ENCODE measurements at regions not wholly inside any gene's neighbourhood (a gene's known extent, or its start where the extent isn't known, plus 50 kb on each side); places are given as distances from the start of the nearest gene placed in this dataset.
"Not testable (repeated sequence)": the region's sequence is repeated elsewhere in the genome, so short reads cannot be mapped to it uniquely, and the experiment has no call there.

DNA sequence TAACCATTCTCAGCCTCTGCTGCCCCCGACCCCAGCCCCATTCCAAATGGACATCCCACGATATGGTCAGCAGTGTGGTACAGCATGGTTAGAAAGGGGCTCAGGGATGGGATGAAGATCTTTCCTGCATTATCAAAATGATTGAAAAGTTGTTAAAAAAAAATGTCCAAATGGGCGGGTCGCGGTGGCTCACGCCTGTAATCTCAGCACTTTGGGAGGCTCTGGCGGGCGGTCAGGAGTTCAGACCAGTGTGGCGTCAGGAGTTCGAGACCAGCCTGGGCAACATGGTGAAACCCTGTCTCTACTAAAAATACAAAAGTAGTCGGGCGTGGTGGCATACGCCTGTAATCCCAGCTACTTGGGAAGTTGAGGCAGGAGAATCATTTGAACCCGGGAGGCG lies 54.3 kb upstream of the ZNF254 start:
- WGBS, 4 donors: 80 to 81% (median 81%) methylated on average over 15 of the region's 15 CpGs
- intact Hi-C loops (cut with DNase I): loop anchor here in 4 of 10 donors (1.0 to 10.0 kb wide), 6 partner anchors 52 to 638 kb away; partner anchors contain the start of genes ZNF254 (in 3 of the 4), ZNF675 (in 1 of the 4), ZNF726 (in 1 of the 4) and ZNF91 (in 1 of the 4)
- Histone ChIP-seq H3K27ac (peak overlapping the region in 11 of 12 donors; percentile 47 to 95 (median 92)), H3K9me3 (no peaks in the 10 kb centered on the region), H3K4me3 (peak overlapping the region in 11 of 12 donors; percentile 64 to 96 (median 87)), H3K27me3 (no peaks in the 10 kb centered on the region), H3K4me1 (peaks cover 0 to 33% (median 18%) of the 10 kb centered on the region in 12 donors), H3K36me3 (peaks cover 0 to 20% (median 9%) of the 10 kb centered on the region in 9 donors)
- no peak for DNase-seq
- TF ChIP-seq POLR2A (IDR thresholded peaks at IDR 0.05): no peak
- no peak for ATAC-seq

DNA sequence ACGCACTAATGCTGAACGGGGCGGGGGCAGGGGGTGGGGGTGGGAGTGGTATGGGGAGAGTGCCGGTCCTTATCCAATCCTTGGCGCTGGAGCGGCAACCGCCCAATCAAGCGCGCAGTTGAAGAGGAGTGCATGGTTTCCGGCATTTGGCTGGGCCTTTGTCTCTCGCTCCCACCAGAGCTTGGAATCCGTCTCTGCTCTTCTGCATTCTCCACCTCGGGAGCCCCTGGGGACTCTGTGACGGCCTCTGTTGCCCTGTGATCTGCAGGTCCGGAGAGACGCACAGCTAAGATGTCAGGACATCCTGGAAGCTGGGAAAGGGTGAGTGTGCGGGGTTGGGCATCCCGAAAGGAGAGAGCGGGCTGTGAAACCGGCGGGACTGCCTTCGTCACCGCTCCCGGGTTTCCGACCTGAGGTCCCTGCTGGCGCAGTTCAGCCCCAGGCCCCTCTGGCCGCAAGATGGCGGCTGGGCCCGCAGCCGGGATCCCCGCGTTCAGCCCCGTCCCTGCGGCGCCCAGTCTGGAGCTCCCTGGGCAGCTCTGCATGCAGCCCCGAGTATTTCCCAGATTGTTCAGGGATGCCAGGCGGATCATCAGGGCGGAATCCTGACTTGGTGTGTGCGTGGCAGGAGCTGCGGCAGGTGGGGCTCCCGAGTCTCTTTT lies 53.6 kb upstream of the ZNF254 start:
- Histone ChIP-seq H3K27me3 (no peaks in the 10 kb centered on the region), H3K4me3 (peak overlapping the region; percentile 64 to 96 (median 86)), H3K36me3 (peaks cover 0 to 28% (median 11%) of the 10 kb centered on the region in 9 donors), H3K9me3 (no peaks in the 10 kb centered on the region), H3K27ac (peak overlapping the region; percentile 62 to 95 (median 92)), H3K4me1 (peaks cover 0 to 33% (median 18%) of the 10 kb centered on the region in 12 donors)
- DNase-seq (peak; percentile 88 to 94 (median 93)), ATAC-seq (peak; percentile 98 to 99 (median 99))
- 0% methylated on average over 24 to 41 of the region's 41 CpGs for WGBS, 4 donors
- peak in 1 of 2 donors; percentile 64 for TF ChIP-seq POLR2A (IDR thresholded peaks at IDR 0.05)
- TF ChIP-seq, protein P1, sequence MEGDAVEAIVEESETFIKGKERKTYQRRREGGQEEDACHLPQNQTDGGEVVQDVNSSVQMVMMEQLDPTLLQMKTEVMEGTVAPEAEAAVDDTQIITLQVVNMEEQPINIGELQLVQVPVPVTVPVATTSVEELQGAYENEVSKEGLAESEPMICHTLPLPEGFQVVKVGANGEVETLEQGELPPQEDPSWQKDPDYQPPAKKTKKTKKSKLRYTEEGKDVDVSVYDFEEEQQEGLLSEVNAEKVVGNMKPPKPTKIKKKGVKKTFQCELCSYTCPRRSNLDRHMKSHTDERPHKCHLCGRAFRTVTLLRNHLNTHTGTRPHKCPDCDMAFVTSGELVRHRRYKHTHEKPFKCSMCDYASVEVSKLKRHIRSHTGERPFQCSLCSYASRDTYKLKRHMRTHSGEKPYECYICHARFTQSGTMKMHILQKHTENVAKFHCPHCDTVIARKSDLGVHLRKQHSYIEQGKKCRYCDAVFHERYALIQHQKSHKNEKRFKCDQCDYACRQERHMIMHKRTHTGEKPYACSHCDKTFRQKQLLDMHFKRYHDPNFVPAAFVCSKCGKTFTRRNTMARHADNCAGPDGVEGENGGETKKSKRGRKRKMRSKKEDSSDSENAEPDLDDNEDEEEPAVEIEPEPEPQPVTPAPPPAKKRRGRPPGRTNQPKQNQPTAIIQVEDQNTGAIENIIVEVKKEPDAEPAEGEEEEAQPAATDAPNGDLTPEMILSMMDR (IDR thresholded peaks at IDR 0.05): peak in 4 of 12 donors; percentile 5 to 29 (median 18)
- intact Hi-C loops (cut with DNase I): loop anchor here in 4 of 10 donors (1.0 to 10.0 kb wide), 6 partner anchors 51 to 639 kb away; partner anchors contain the start of genes ZNF254 (in 3 of the 4), ZNF675 (in 1 of the 4), ZNF726 (in 1 of the 4) and ZNF91 (in 1 of the 4)

DNA sequence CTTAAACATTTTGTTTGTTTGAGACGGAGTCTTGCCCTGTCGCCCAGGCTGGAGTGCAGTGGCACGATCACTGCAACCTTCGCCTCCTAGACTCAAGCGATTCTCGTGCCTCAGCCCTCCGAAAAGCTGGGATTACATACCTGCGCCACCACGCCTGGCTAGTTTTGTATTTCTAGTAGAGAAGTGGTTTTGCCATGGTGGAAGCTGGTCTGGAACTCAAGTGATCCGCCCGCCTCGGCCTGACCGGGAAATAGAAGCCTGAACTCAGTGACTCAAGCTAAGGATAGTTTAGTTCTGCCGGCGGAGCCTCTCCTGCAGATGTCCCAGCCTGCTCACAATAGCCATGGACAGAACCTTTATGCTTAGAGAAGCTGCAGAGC lies 53.0 kb upstream of the ZNF254 start:
- ATAC-seq: peak; percentile 28 to 75 (median 58)

DNA sequence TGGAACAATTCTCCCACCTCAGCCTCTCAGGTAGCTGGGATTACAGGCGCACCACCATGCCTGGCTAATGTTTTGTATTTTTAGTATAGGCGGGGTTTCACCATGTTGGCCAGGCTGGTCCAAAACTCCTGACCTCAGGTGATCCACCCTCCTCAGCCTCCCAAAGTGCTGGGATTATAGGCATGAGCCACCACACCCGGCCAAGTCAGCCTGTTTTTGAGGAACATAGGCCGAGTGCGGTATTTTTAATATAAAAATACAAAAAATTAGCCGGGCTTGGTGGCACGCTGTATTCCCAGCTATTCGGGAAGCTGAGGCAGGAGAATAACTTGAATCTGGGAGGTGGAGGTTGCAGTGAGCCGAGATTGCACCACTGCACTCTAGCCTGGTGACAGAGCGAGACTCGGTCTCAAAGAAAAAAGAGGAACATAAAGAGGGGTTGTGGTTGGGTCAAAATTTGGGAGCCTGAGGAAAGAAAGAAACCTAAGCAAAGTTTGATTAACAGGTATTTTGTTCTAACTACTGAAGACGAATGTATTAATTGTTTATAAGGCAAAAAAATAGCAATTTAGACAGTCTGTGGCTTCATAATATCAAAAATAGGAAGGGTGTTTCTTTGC lies 51.6 kb upstream of the ZNF254 start:
- Histone ChIP-seq H3K4me3 (peak overlapping the region in 7 of 12 donors; percentile 72 to 96 (median 87)), H3K27ac (peak overlapping the region in 1 of 12 donors; percentile 93), H3K36me3 (peaks cover 0 to 37% (median 12%) of the 10 kb centered on the region in 9 donors), H3K4me1 (peaks cover 0 to 38% (median 18%) of the 10 kb centered on the region in 12 donors)
- ATAC-seq, H3K27me3 ChIP-seq, DNase-seq, H3K9me3 ChIP-seq: not testable (repeated sequence)
- intact Hi-C loops (cut with DNase I): loop anchor here in 3 of 10 donors (5.0 to 10.0 kb wide), 5 partner anchors 49 to 641 kb away; partner anchors contain the start of genes ZNF254 (in 1 of the 3), ZNF675 (in 1 of the 3), ZNF726 (in 1 of the 3) and ZNF91 (in 1 of the 3)
- WGBS, 4 donors: 85 to 90% (median 87%) methylated on average over 12 of the region's 12 CpGs

More for the DNA sequence above, 53.0 kb upstream of the ZNF254 start:
- H3K27me3 ChIP-seq: no peaks in the 10 kb centered on the region
- peaks cover 0 to 33% (median 18%) of the 10 kb centered on the region in 12 donors for H3K4me1 ChIP-seq
- peaks cover 0 to 33% (median 12%) of the 10 kb centered on the region in 9 donors for H3K36me3 ChIP-seq
- intact Hi-C loops (cut with DNase I): loop anchor here in 4 of 10 donors (1.0 to 10.0 kb wide), 6 partner anchors 51 to 639 kb away; partner anchors contain the start of genes ZNF254 (in 3 of the 4), ZNF675 (in 1 of the 4), ZNF726 (in 1 of the 4) and ZNF91 (in 1 of the 4)
- peak overlapping the region; percentile 62 to 95 (median 92) for H3K27ac ChIP-seq
- H3K9me3 ChIP-seq: no peaks in the 10 kb centered on the region
- peak; percentile 31 to 67 (median 56) for DNase-seq
- peak overlapping the region; percentile 64 to 96 (median 86) for H3K4me3 ChIP-seq
- WGBS, 4 donors: 0 to 2% (median 0%) methylated on average over 15 of the region's 15 CpGs
- no peak for TF ChIP-seq POLR2A (IDR thresholded peaks at IDR 0.05)
- TF ChIP-seq, protein P1 (IDR thresholded peaks at IDR 0.05): no peak

Data from heart left ventricle (tissue), 16 donors.